GM19023 (cell line): ENCODE measurements at regions not wholly inside any gene's neighbourhood (a gene's known extent, or its start where the extent isn't known, plus 50 kb on each side); places are given as distances from the start of the nearest gene placed in this dataset.

Source experiments
- ATAC-seq: cut with Tn5 transposase; IDR thresholded peaks from one replicate; pipeline ENCODE4 v1.9.1; 2021; ENCODE audit warnings: mild to moderate bottlenecking, moderate library complexity; ENCODE audit not compliant: unreplicated experiment

- ATAC-seq = no peak
These were observed 468.5 kb downstream of the PDGFC start for GRCh38 chr4:156503119-156503518.

- ATAC-seq = no peak
These were observed 469.6 kb downstream of the PDGFC start for GRCh38 chr4:156501962-156502361.

GRCh38 chr4:156499684-156500083, 471.9 kb downstream of the PDGFC start:
- ATAC-seq = no peak

- ATAC-seq = no peak
These were observed 474.1 kb downstream of the PDGFC start for GRCh38 chr4:156497486-156497885.

GRCh38 chr4:156496797-156497196, 474.8 kb downstream of the PDGFC start:
- ATAC-seq = no peak

- no peak for ATAC-seq
These were observed 475.8 kb downstream of the PDGFC start for GRCh38 chr4:156495836-156496235.

- ATAC-seq = no peak
These were observed 476.5 kb downstream of the PDGFC start for GRCh38 chr4:156495091-156495490.

GRCh38 chr4:156493858-156494257, 477.7 kb downstream of the PDGFC start:
- ATAC-seq = no peak

- no peak for ATAC-seq
These were observed 484.5 kb downstream of the PDGFC start for GRCh38 chr4:156487107-156487506.

GRCh38 chr4:156481845-156482244, 489.8 kb downstream of the PDGFC start:
- ATAC-seq = no peak

- no peak for ATAC-seq
These were observed 494.0 kb downstream of the PDGFC start for GRCh38 chr4:156477636-156478035.

GRCh38 chr4:156476359-156476758, 495.2 kb downstream of the PDGFC start:
- ATAC-seq = no peak

GRCh38 chr4:156475322-156475721, 496.3 kb downstream of the PDGFC start:
- ATAC-seq = no peak

- no peak for ATAC-seq
These were observed 498.4 kb downstream of the PDGFC start for GRCh38 chr4:156473151-156473550.

- no peak for ATAC-seq
These were observed 499.0 kb downstream of the PDGFC start for GRCh38 chr4:156472624-156473023.

- ATAC-seq = no peak
These were observed 505.9 kb upstream of the CTSO start for GRCh38 chr4:156459584-156459983.

GRCh38 chr4:156456830-156457229, 503.2 kb upstream of the CTSO start:
- no peak for ATAC-seq

- no peak for ATAC-seq
These were observed 489.8 kb upstream of the CTSO start for GRCh38 chr4:156443488-156443887.

- no peak for ATAC-seq
These were observed 489.2 kb upstream of the CTSO start for GRCh38 chr4:156442912-156443311.

GRCh38 chr4:156439576-156440200, 486.0 kb upstream of the CTSO start:
- no peak for ATAC-seq

- no peak for ATAC-seq
These were observed 484.0 kb upstream of the CTSO start for GRCh38 chr4:156437666-156438065.

- no peak for ATAC-seq
These were observed 468.9 kb upstream of the CTSO start for GRCh38 chr4:156422576-156422975.

- ATAC-seq = no peak
These were observed 467.0 kb upstream of the CTSO start for GRCh38 chr4:156420623-156421022.
